Endothelial cell (in vitro differentiated cells): ENCODE measurements at regions not wholly inside any gene's neighbourhood (a gene's known extent, or its start where the extent isn't known, plus 50 kb on each side); places are given as distances from the start of the nearest gene placed in this dataset.
A peak's percentile ranks its signal among the peaks of the same experiment; 100 is the strongest.
"Not testable (repeated sequence)": the region's sequence is repeated elsewhere in the genome, so short reads cannot be mapped to it uniquely, and the experiment has no call there.

Experiments used
- DNase-seq: peaks from one replicate; pipeline ENCODE4 v3.0.0; 2021; ENCODE audit warnings: low spot score
- H3K27ac Mint-ChIP-seq: one replicate; pipeline ENCODE4 v1.8.0; 2021; ENCODE audit warnings: mixed read lengths, inconsistent platforms; ENCODE audit not compliant: unreplicated experiment
- H3K27me3 Mint-ChIP-seq: one replicate; pipeline ENCODE4 v1.8.0; 2021; ENCODE audit warnings: mild to moderate bottlenecking, moderate library complexity, mixed read lengths, inconsistent platforms; ENCODE audit not compliant: unreplicated experiment
- H3K36me3 Mint-ChIP-seq: one replicate; pipeline ENCODE4 v1.8.0; 2021; ENCODE audit warnings: mild to moderate bottlenecking, low read depth, mixed read lengths, inconsistent platforms; ENCODE audit not compliant: unreplicated experiment
- H3K4me1 Mint-ChIP-seq: one replicate; pipeline ENCODE4 v1.8.0; 2021; ENCODE audit warnings: mild to moderate bottlenecking, mixed read lengths, inconsistent platforms; ENCODE audit not compliant: unreplicated experiment
- H3K4me3 Mint-ChIP-seq: one replicate; pipeline ENCODE4 v1.8.0; 2021; ENCODE audit warnings: mild to moderate bottlenecking, mixed read lengths, inconsistent platforms; ENCODE audit not compliant: unreplicated experiment
- H3K9me3 Mint-ChIP-seq: one replicate; pipeline ENCODE4 v1.8.0; 2021; ENCODE audit warnings: mixed read lengths, inconsistent platforms; ENCODE audit not compliant: unreplicated experiment
- TF ChIP-seq, protein P1 (sequence below): fragments of 200-600 bp; sonication (generic); IDR thresholded peaks from one replicate; pipeline ENCODE4 v1.5.0; 2021; ENCODE audit warnings: antibody characterized with exemption; ENCODE audit not compliant: unreplicated experiment

GRCh38 chr3:109995377-109995776 lies 658.0 kb upstream of the DPPA4 start:
- TF ChIP-seq, protein P1, sequence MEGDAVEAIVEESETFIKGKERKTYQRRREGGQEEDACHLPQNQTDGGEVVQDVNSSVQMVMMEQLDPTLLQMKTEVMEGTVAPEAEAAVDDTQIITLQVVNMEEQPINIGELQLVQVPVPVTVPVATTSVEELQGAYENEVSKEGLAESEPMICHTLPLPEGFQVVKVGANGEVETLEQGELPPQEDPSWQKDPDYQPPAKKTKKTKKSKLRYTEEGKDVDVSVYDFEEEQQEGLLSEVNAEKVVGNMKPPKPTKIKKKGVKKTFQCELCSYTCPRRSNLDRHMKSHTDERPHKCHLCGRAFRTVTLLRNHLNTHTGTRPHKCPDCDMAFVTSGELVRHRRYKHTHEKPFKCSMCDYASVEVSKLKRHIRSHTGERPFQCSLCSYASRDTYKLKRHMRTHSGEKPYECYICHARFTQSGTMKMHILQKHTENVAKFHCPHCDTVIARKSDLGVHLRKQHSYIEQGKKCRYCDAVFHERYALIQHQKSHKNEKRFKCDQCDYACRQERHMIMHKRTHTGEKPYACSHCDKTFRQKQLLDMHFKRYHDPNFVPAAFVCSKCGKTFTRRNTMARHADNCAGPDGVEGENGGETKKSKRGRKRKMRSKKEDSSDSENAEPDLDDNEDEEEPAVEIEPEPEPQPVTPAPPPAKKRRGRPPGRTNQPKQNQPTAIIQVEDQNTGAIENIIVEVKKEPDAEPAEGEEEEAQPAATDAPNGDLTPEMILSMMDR, result no peak
- H3K27ac Mint-ChIP-seq, result no peak overlapping the region
- no peaks in the 10 kb centered on the region for H3K4me1 Mint-ChIP-seq
- no peak overlapping the region for H3K4me3 Mint-ChIP-seq
- H3K36me3 Mint-ChIP-seq, result no peaks in the 10 kb centered on the region
- no peak for DNase-seq
- no peaks in the 10 kb centered on the region for H3K9me3 Mint-ChIP-seq
- H3K27me3 Mint-ChIP-seq, result no peaks in the 10 kb centered on the region

GRCh38 chr3:110001905-110002304 lies 664.6 kb upstream of the DPPA4 start:
- not testable (repeated sequence) for H3K4me1 Mint-ChIP-seq

DNA sequence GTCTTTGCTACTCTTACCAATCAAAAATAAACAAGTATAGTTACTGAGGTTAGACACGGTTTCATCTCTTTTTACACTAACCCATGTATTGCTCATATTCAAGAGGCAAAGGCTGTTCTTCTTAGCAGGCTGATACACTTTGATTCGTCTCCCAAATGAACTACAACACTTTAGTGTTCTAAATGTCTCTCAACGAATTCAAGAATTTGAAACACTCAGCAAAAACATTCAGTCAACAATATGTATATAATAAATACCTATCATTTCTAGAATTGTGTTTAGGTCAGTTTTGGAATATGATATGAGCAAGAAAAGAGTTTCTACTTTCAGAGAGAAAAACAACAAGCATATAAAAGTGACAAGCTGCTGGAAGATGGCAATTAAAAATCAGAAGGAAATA lies 669.6 kb upstream of the DPPA4 start:
- Mint-ChIP-seq H3K4me3 (no peak overlapping the region), H3K4me1 (no peaks in the 10 kb centered on the region), H3K36me3 (no peaks in the 10 kb centered on the region), H3K27me3 (no peaks in the 10 kb centered on the region), H3K27ac (no peak overlapping the region), H3K9me3 (no peaks in the 10 kb centered on the region)
- TF ChIP-seq, protein P1, result no peak
- DNase-seq, result no peak

More at GRCh38 chr3:110001905-110002304, 664.6 kb upstream of the DPPA4 start:
- H3K36me3 Mint-ChIP-seq, H3K9me3 Mint-ChIP-seq, H3K27me3 Mint-ChIP-seq, H3K27ac Mint-ChIP-seq, H3K4me3 Mint-ChIP-seq, DNase-seq: not testable (repeated sequence)

- peaks cover 5% of the 10 kb centered on the region for H3K4me1 Mint-ChIP-seq
- H3K27me3 Mint-ChIP-seq, result no peaks in the 10 kb centered on the region
- DNase-seq, result no peak
- TF ChIP-seq, protein P1, result no peak
- H3K9me3 Mint-ChIP-seq, result no peaks in the 10 kb centered on the region
- H3K27ac Mint-ChIP-seq, result no peak overlapping the region
- no peak overlapping the region for H3K4me3 Mint-ChIP-seq
- H3K36me3 Mint-ChIP-seq, result no peaks in the 10 kb centered on the region
Observed at GRCh38 chr3:110015231-110015963, 678.1 kb upstream of the DPPA4 start.

GRCh38 chr3:110016235-110016815 lies 679.0 kb upstream of the DPPA4 start:
- Mint-ChIP-seq H3K27me3 (no peaks in the 10 kb centered on the region), H3K4me1 (peaks cover 5% of the 10 kb centered on the region), H3K9me3 (no peaks in the 10 kb centered on the region), H3K4me3 (no peak overlapping the region), H3K27ac (peak overlapping the region; percentile 26), H3K36me3 (no peaks in the 10 kb centered on the region)
- TF ChIP-seq, protein P1, result no peak
- DNase-seq, result no peak
